ENCODE measurements at regions not wholly inside any gene's neighbourhood (a gene's known extent, or its start where the extent isn't known, plus 50 kb on each side); places are given as distances from the start of the nearest gene placed in this dataset.

- no peak for DNase-seq (ENCODE audit: low read depth, low spot score)
These were observed 58.1 kb downstream of the KLF4 start for GRCh38 chr9:107431461-107431860.

GRCh38 chr9:107430071-107430470, 59.5 kb downstream of the KLF4 start:
- no peak for DNase-seq (ENCODE audit: low read depth, low spot score)

GRCh38 chr9:107426126-107426525, 63.4 kb downstream of the KLF4 start:
- DNase-seq (ENCODE audit: low read depth, low spot score), result no peak

GRCh38 chr9:107425101-107426025, 64.2 kb downstream of the KLF4 start:
- peak; percentile 23 for DNase-seq (ENCODE audit: low read depth, low spot score)

- DNase-seq (ENCODE audit: low read depth, low spot score), result no peak
These were observed 66.0 kb downstream of the KLF4 start for GRCh38 chr9:107423540-107423939.

- DNase-seq (ENCODE audit: low read depth, low spot score), result peak; percentile 54
These were observed 67.1 kb downstream of the KLF4 start for GRCh38 chr9:107422189-107423185.

- no peak for DNase-seq (ENCODE audit: low read depth, low spot score)
These were observed 79.1 kb downstream of the KLF4 start for GRCh38 chr9:107410420-107410819.

GRCh38 chr9:107409581-107410389, 79.8 kb downstream of the KLF4 start:
- no peak for DNase-seq (ENCODE audit: low read depth, low spot score)

GRCh38 chr9:107407675-107408074, 81.9 kb downstream of the KLF4 start:
- no peak for DNase-seq (ENCODE audit: low read depth, low spot score)

- no peak for DNase-seq (ENCODE audit: low read depth, low spot score)
These were observed 84.1 kb downstream of the KLF4 start for GRCh38 chr9:107405511-107405910.

- no peak for DNase-seq (ENCODE audit: low read depth, low spot score)
These were observed 84.8 kb downstream of the KLF4 start for GRCh38 chr9:107404736-107405135.

- DNase-seq (ENCODE audit: low read depth, low spot score), result no peak
These were observed 85.4 kb downstream of the KLF4 start for GRCh38 chr9:107404161-107404560.

GRCh38 chr9:107397076-107398044, 92.2 kb downstream of the KLF4 start:
- DNase-seq (ENCODE audit: low read depth, low spot score), result no peak

GRCh38 chr9:107394264-107394663, 95.3 kb downstream of the KLF4 start:
- DNase-seq (ENCODE audit: low read depth, low spot score), result no peak

GRCh38 chr9:107390778-107391177, 98.8 kb downstream of the KLF4 start:
- no peak for DNase-seq (ENCODE audit: low read depth, low spot score)

- no peak for DNase-seq (ENCODE audit: low read depth, low spot score)
These were observed 99.3 kb downstream of the KLF4 start for GRCh38 chr9:107390279-107390678.

GRCh38 chr9:107389617-107390071, 99.9 kb downstream of the KLF4 start:
- DNase-seq (ENCODE audit: low read depth, low spot score), result no peak

GRCh38 chr9:107388890-107389289, 100.7 kb downstream of the KLF4 start:
- DNase-seq (ENCODE audit: low read depth, low spot score), result no peak

- DNase-seq (ENCODE audit: low read depth, low spot score), result no peak
These were observed 102.2 kb downstream of the KLF4 start for GRCh38 chr9:107387409-107387808.

GRCh38 chr9:107386396-107386795, 103.2 kb downstream of the KLF4 start:
- DNase-seq (ENCODE audit: low read depth, low spot score), result no peak

All from iPS DF 19.7 (cell line).